Forelimb muscle (tissue), 1 donor: ENCODE measurements at regions not wholly inside any gene's neighbourhood (a gene's known extent, or its start where the extent isn't known, plus 50 kb on each side); places are given as distances from the start of the nearest gene placed in this dataset.
"Not testable (repeated sequence)": the region's sequence is repeated elsewhere in the genome, so short reads cannot be mapped to it uniquely, and the experiment has no call there.

Source experiments
- DNase-seq: peaks from one replicate; pipeline ENCODE4 v3.0.0-alpha.2; 2013; ENCODE audit warnings: low read depth

GRCh38 chr4:125749354-125749753 is 434.6 kb downstream of the FAT4 start:
- no peak for DNase-seq

GRCh38 chr4:125750399-125750798 is 435.6 kb downstream of the FAT4 start:
- no peak for DNase-seq

GRCh38 chr4:125750828-125751466 is 436.2 kb downstream of the FAT4 start:
- no peak for DNase-seq

- DNase-seq: no peak
Observed at GRCh38 chr4:125758438-125758837, 443.7 kb downstream of the FAT4 start.

DNA sequence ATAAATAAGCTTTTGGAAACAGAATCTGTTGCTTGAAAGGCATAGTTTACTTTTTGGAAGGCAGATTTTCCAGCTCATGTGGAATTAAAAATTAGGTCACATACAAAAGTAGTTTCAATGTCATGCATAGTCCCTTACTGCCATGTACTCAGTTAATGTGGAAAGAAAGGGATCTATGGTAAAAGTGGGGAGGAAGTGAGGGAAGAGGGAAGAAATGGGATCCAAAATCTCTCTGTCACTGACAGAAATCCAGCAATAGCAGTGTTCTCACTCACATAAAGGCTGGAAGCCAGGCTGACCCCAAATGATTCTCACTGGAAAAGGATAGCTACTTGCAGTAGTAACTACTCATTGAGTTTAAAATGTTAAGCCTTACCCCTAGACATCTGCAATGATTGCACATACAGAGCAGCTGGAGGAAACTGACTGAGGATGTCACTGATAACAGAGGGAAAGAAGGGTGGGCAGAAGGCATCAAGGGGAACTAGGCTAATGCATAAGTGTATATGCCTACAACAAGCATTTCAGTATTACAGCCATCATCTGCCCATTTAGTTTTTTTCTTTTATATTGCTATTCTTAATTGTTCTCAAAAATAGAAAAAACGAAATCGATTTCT is 445.6 kb downstream of the FAT4 start:
- peak; percentile 74 for DNase-seq

- DNase-seq: no peak
Observed at GRCh38 chr4:125760956-125761355, 446.2 kb downstream of the FAT4 start.

- DNase-seq: no peak
Observed at GRCh38 chr4:125762537-125762936, 447.8 kb downstream of the FAT4 start.

GRCh38 chr4:125765941-125766340 is 451.2 kb downstream of the FAT4 start:
- DNase-seq: peak; percentile 67

GRCh38 chr4:125770814-125771398 is 456.2 kb downstream of the FAT4 start:
- no peak for DNase-seq

- no peak for DNase-seq
Observed at GRCh38 chr4:125772680-125773079, 457.9 kb downstream of the FAT4 start.

DNA sequence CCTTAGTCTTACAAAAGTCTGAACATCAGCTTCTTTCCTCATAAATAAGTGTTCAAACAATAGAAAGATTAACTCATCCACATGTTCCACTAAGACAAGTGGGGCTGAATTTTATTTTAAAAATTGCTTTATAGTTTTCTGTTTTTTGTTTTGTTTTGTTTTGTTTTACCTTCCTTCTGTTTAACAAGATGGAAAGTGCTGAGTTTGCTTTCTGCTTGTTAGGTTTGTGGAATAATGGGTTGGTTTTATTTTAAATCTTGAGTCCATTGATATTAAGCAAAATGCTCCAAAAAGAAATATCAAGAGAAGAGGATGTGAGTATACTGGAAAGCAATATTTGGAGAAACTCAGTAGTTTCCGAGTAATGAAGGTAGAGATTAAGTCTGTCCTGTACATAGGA is 458.7 kb downstream of the FAT4 start:
- no peak for DNase-seq

- DNase-seq: peak; percentile 46
Observed at GRCh38 chr4:125773931-125774330, 459.2 kb downstream of the FAT4 start.

GRCh38 chr4:125776146-125776545 is 461.4 kb downstream of the FAT4 start:
- no peak for DNase-seq

DNA sequence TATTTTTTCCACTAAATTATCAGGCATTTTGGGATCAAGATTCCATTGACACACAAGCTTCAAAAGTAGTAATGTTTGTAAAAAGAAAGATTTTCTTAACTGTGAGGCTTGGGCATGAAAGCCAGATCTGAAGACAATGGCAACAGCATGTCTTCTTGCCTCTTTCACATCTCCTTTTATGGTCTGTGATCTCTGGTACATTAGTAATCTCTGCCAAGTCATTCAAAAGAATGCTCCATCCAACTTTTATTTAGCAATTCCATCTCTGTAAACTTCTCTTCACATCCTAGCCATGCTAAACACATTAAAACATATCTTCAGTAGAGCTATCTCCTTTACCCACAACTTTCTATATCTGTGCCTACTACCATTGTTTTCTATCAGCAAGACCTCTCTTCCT is 465.4 kb downstream of the FAT4 start:
- DNase-seq: no peak

GRCh38 chr4:125780747-125781146 is 466.0 kb downstream of the FAT4 start:
- no peak for DNase-seq

DNA sequence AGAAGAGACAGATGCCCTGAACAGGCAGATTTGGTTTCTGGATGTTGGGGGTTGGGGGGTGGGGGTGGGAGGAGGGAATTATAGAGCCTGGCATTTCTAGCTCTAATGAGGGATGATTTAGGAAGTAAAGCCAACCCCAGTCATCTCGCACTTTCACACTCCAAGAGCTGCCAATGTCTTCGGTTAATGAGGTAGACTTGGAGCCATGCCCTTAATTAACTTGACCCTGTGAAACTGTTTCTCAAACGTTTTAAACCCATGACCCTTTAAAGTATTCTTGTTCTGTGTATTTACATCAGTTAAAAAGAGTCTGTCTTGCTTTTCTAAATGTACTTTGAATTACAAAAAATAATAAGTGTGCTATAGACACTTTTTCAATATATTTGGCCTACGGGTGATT is 466.9 kb downstream of the FAT4 start:
- DNase-seq: no peak

- no peak for DNase-seq
Observed at GRCh38 chr4:125784741-125785140, 470.0 kb downstream of the FAT4 start.

DNA sequence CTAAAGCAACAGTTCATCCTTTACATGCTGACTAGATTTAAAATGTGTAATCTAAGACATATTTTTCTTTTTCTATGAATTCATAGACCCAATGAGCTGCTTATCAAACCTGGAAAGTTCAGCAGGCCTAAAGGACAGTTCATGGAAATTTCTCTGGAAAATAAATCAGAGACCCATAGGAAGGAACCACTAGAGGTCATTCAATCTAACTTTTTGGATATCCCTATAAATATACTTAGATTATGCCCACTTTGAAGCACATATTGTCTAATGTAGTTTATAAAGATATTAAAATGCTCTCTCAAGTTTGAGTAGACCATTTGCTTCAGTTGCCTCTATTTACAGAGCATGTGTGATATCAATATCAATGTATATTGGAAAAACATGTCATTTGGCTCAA is 473.0 kb downstream of the FAT4 start:
- no peak for DNase-seq

GRCh38 chr4:125789023-125789422 is 474.3 kb downstream of the FAT4 start:
- no peak for DNase-seq

DNA sequence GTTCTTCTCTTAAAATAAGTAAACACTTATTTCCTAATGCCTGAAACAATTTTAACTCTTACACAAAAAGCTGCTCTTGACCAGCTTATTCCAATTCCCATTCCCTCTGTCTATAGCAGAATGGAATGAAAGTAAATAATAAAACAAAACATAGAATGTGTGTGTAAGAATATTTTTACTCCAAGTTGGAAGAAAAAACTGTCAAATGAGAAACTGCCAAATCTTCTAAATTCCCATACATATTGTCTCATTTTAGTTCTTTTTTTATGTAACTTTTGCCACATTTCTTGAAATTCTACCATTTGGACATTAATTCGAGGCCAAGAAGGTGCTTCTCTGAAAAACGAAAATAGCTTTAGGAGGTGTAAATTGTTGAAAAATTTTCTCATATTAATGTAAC is 477.1 kb downstream of the FAT4 start:
- DNase-seq: no peak

DNA sequence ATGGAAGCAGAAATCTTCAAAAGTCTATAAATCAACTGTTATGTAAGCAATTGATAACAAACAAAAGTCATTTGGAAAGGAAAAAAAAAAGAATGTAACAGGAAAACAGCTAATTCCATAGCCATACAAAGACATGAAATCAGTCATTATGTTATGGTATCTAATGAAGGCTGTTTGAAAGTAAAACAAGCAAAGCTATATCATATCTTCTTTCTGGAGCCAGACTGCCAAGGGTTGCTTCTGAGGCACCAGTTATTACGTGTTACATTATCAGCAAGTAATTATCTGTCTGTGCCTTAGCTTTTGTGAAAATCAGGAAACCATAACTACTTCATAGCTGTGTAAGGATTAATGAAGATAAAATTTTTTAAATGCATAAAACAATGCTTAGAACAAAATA is 480.2 kb downstream of the FAT4 start:
- DNase-seq: no peak

- no peak for DNase-seq
Observed at GRCh38 chr4:125796138-125796537, 481.4 kb downstream of the FAT4 start.

DNA sequence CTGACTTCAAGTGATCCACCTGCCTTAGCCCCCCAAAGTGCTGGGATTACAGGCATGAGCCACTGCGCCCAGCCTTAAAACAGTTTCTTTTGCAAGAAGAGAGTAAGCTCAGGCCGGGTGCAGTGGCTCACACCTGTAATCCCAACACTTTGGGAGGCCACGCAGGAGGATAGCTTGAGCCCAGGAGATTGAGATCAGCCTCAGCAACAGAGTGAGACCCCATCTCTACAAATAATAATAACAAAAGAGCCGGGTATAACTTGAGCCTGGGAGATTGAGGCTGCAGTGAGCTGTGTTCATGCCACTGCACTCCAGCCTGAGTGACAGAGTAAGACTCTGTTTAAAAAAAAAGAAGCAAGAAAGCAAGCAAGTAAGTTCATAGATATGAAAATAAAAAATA is 482.9 kb downstream of the FAT4 start:
- not testable (repeated sequence) for DNase-seq

DNA sequence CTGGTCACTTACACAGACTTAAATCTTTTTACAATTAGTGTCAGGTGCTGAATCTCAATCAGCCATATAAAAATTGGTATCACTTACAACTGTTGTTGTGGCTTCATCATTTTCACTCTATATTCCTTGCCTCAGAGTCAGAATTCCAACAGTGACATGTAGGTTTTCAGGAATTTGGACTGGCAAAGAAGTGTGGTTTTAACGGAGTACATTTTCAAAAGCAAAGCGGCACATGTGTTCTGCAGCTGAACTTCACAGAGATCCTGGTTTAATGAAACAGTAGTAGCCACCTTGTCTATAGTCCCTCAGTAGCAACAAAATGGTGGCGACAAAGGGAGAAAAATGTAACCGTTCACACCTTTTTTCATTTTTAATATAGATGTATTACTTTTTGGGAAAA is 486.6 kb downstream of the FAT4 start:
- DNase-seq: no peak
